IMR-90 (cell line): ENCODE measurements at regions not wholly inside any gene's neighbourhood (a gene's known extent, or its start where the extent isn't known, plus 50 kb on each side); places are given as distances from the start of the nearest gene placed in this dataset.

Experiments used
- BHLHE40 ChIP-seq: fragments of 150-350 bp; IDR thresholded peaks from 2 replicates; pipeline ENCODE4 v1.6.1; 2016; ENCODE audit warnings: mild to moderate bottlenecking, low read depth, low read length
- CEBPB ChIP-seq: IDR thresholded peaks from 2 replicates; pipeline ENCODE4 v1.6.1; 2012; ENCODE audit warnings: low read depth, low read length, improper control_type of control experiment
- MAFK ChIP-seq: IDR thresholded peaks from 2 replicates; pipeline ENCODE4 v1.6.1; 2012; ENCODE audit warnings: low read depth, low read length, improper control_type of control experiment
- MXI1 ChIP-seq: IDR thresholded peaks from 2 replicates; pipeline ENCODE4 v1.6.1; 2012; ENCODE audit warnings: low read depth, mild to moderate bottlenecking, low read length, moderate library complexity, borderline replicate concordance
- POLR2A ChIP-seq: IDR thresholded peaks from 2 replicates; pipeline ENCODE4 v1.6.1; 2012; ENCODE audit warnings: mild to moderate bottlenecking, low read depth, low read length
- RCOR1 ChIP-seq: IDR thresholded peaks from 2 replicates; pipeline ENCODE4 v1.6.1; 2012; ENCODE audit warnings: mild to moderate bottlenecking, low read length, improper control_type of control experiment; ENCODE audit not compliant: insufficient replicate concordance
- RFX5 ChIP-seq: IDR thresholded peaks from 2 replicates; pipeline ENCODE4 v1.8.0; 2012; ENCODE audit warnings: low read depth, mild to moderate bottlenecking, low read length, moderate library complexity
- USF2 ChIP-seq: fragments of 150-350 bp; IDR thresholded peaks from 2 replicates; pipeline ENCODE4 v1.6.1; 2017; ENCODE audit warnings: mild to moderate bottlenecking, antibody characterized with exemption, low read length, low read depth
- TF ChIP-seq, protein P1 (sequence below): conservative IDR thresholded peaks from 2 replicates; pipeline ENCODE4 v1.5.1; 2012; ENCODE audit warnings: mild to moderate bottlenecking, low read depth, low read length, improper control_type of control experiment
- TF ChIP-seq, protein P2 (sequence below): fragments of 150-350 bp; IDR thresholded peaks from 2 replicates; pipeline ENCODE4 v1.6.1; 2016; ENCODE audit warnings: low read depth, mild to moderate bottlenecking, low read length, moderate library complexity, borderline replicate concordance

DNA sequence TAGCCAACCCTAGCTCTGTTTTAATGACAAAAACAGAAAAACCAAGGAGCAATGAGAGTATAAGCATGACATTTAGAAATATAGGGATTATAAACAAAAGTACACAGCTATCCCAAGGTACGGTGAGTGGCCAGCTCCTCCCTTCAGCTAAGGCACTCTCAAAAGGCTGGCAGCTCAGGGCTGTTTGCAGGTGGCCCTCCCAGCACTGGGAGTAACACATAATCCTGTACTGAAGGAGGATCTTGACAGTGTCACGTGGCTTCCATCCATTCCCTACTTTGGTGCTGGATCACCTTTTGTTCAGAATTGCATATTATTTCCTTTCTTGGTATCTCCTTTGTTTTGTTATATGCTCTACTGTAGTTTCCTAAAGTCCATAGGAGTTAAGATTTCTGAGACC is 500.8 kb downstream of the KCNJ18 start:
- no peak for TF ChIP-seq RCOR1
- TF ChIP-seq, protein P1, sequence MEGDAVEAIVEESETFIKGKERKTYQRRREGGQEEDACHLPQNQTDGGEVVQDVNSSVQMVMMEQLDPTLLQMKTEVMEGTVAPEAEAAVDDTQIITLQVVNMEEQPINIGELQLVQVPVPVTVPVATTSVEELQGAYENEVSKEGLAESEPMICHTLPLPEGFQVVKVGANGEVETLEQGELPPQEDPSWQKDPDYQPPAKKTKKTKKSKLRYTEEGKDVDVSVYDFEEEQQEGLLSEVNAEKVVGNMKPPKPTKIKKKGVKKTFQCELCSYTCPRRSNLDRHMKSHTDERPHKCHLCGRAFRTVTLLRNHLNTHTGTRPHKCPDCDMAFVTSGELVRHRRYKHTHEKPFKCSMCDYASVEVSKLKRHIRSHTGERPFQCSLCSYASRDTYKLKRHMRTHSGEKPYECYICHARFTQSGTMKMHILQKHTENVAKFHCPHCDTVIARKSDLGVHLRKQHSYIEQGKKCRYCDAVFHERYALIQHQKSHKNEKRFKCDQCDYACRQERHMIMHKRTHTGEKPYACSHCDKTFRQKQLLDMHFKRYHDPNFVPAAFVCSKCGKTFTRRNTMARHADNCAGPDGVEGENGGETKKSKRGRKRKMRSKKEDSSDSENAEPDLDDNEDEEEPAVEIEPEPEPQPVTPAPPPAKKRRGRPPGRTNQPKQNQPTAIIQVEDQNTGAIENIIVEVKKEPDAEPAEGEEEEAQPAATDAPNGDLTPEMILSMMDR = no peak
- no peak for TF ChIP-seq USF2
- no peak for TF ChIP-seq CEBPB
- no peak for TF ChIP-seq BHLHE40
- TF ChIP-seq POLR2A = no peak
- TF ChIP-seq MXI1 = no peak
- TF ChIP-seq RFX5 = no peak
- TF ChIP-seq MAFK = no peak
- TF ChIP-seq, protein P2, sequence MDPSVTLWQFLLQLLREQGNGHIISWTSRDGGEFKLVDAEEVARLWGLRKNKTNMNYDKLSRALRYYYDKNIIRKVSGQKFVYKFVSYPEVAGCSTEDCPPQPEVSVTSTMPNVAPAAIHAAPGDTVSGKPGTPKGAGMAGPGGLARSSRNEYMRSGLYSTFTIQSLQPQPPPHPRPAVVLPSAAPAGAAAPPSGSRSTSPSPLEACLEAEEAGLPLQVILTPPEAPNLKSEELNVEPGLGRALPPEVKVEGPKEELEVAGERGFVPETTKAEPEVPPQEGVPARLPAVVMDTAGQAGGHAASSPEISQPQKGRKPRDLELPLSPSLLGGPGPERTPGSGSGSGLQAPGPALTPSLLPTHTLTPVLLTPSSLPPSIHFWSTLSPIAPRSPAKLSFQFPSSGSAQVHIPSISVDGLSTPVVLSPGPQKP = no peak
